CD14-positive monocyte (primary cell): ENCODE measurements at regions not wholly inside any gene's neighbourhood (a gene's known extent, or its start where the extent isn't known, plus 50 kb on each side); places are given as distances from the start of the nearest gene placed in this dataset.

Experiments
- DNase-seq, 3 donors: peaks; one replicate each; pipeline ENCODE4 v3.0.0-alpha.2; 2011 to 2022
- H2AFZ ChIP-seq: 2 replicates; pipeline ENCODE4 v1.6.0; 2012; ENCODE audit warnings: mild to moderate bottlenecking, low read depth, low read length, inconsistent platforms; ENCODE audit not compliant: insufficient read depth, poor library complexity, severe bottlenecking
- H3K27ac ChIP-seq, 2 donors: 1 replicate in 1 of 2; 2 replicates in 1 of 2; pipeline ENCODE4 v1.5.1; 2012 to 2013; ENCODE audit warnings: low read length in 2 of 2, control low read depth in 1 of 2, inconsistent platforms in 1 of 2, low read depth in 1 of 2, mild to moderate bottlenecking in 1 of 2
- H3K27me3 ChIP-seq, 2 donors: one replicate each; pipeline versions ENCODE4 v1.6.0 to v1.6.1; 2011 to 2013; ENCODE audit warnings: low read length in 2 of 2; ENCODE audit not compliant: control insufficient read depth in 2 of 2, insufficient read depth in 2 of 2
- H3K36me3 ChIP-seq, 2 donors: replicated peaks in 1 of 2; 1 replicate in 1 of 2; 2 replicates in 1 of 2; pipeline versions ENCODE4 v1.5.1 to v1.6.1; 2012 to 2013; ENCODE audit warnings: low read length in 2 of 2, control low read depth in 1 of 2, inconsistent platforms in 1 of 2, mild to moderate bottlenecking in 1 of 2; ENCODE audit not compliant: insufficient read depth in 2 of 2, control insufficient read depth in 1 of 2
- H3K4me1 ChIP-seq, 2 donors: 1 replicate in 1 of 2; 2 replicates in 1 of 2; pipeline versions ENCODE4 v1.5.1 to v1.6.1; 2012 to 2013; ENCODE audit warnings: low read length in 2 of 2, control low read depth in 1 of 2, inconsistent platforms in 1 of 2, mild to moderate bottlenecking in 1 of 2, moderate library complexity in 1 of 2; ENCODE audit not compliant: insufficient read depth in 2 of 2, control insufficient read depth in 1 of 2
- H3K4me2 ChIP-seq: replicated peaks from 2 replicates; pipeline ENCODE3; 2012; ENCODE audit warnings: low read length, moderate library complexity, mild to moderate bottlenecking; ENCODE audit not compliant: poor library complexity, severe bottlenecking; ENCODE audit errors: extremely low read depth
- H3K4me3 ChIP-seq, 3 experiments: fragments of 200-600 bp in 1 of 3; sonication (generic) in 1 of 3; replicated peaks in 1 of 3; 1 replicate in 2 of 3; 2 replicates in 1 of 3; pipeline ENCODE4 v1.5.1; 2011 to 2013; ENCODE audit warnings: low read length in 3 of 3, mild to moderate bottlenecking in 3 of 3, control low read depth in 2 of 3, low read depth in 2 of 3, inconsistent platforms in 1 of 3, moderate library complexity in 1 of 3
- H3K79me2 ChIP-seq: 2 replicates; pipeline ENCODE4 v1.6.0; 2012; ENCODE audit warnings: mild to moderate bottlenecking, control low read depth, inconsistent platforms, low read length, moderate library complexity; ENCODE audit not compliant: insufficient read depth
- H3K9ac ChIP-seq: 2 replicates; pipeline ENCODE4 v1.6.0; 2017; ENCODE audit warnings: low read length, mild to moderate bottlenecking; ENCODE audit not compliant: insufficient read depth, poor library complexity, severe bottlenecking
- H3K9me3 ChIP-seq, 2 donors: replicated peaks in 1 of 2; 1 replicate in 1 of 2; 2 replicates in 1 of 2; pipeline versions ENCODE4 v1.5.1 to v1.6.1; 2012 to 2013; ENCODE audit warnings: low read length in 2 of 2, control low read depth in 1 of 2; ENCODE audit not compliant: control insufficient read depth in 1 of 2, insufficient read depth in 1 of 2
- H4K20me1 ChIP-seq: 2 replicates; pipeline ENCODE4 v1.6.0; 2012; ENCODE audit warnings: mild to moderate bottlenecking, low read length, control low read depth, moderate library complexity; ENCODE audit not compliant: insufficient read depth
- H3K27ac Mint-ChIP-seq, 7 donors: one replicate each; pipeline ENCODE4 v1.8.0; 2020; ENCODE audit warnings: mild to moderate bottlenecking in 7 of 7, mixed read lengths in 7 of 7, moderate library complexity in 6 of 7, inconsistent platforms in 2 of 7
- H3K27me3 Mint-ChIP-seq, 3 donors: one replicate each; pipeline ENCODE4 v1.8.0; 2021 to 2022; ENCODE audit warnings: low read depth in 3 of 3, mild to moderate bottlenecking in 3 of 3, mixed read lengths in 3 of 3, moderate library complexity in 3 of 3, inconsistent platforms in 1 of 3
- H3K36me3 Mint-ChIP-seq, 2 donors: one replicate each; pipeline ENCODE4 v1.8.0; 2020; ENCODE audit warnings: mixed read lengths in 2 of 2, inconsistent platforms in 1 of 2, mild to moderate bottlenecking in 1 of 2
- H3K4me1 Mint-ChIP-seq: one replicate; pipeline ENCODE4 v1.8.0; 2020; ENCODE audit warnings: mild to moderate bottlenecking, mixed read lengths
- H3K4me3 Mint-ChIP-seq, 2 donors: one replicate each; pipeline ENCODE4 v1.8.0; 2020; ENCODE audit warnings: mild to moderate bottlenecking in 2 of 2, mixed read lengths in 2 of 2, moderate library complexity in 1 of 2
- H3K9me3 Mint-ChIP-seq, 7 donors: one replicate each; pipeline ENCODE4 v1.8.0; 2020 to 2022; ENCODE audit warnings: mixed read lengths in 7 of 7, mild to moderate bottlenecking in 6 of 7, moderate library complexity in 6 of 7, inconsistent platforms in 2 of 7
- CTCF ChIP-seq: fragments of 200-600 bp; IDR thresholded peaks from one replicate; pipeline ENCODE4 v1.8.0; 2022; ENCODE audit warnings: antibody characterized with exemption, mild to moderate bottlenecking
- WGBS: methylation state at CpG from one replicate; pipeline ENCODE4 v1.1.5; 2013; ENCODE audit warnings: missing lambda C conversion rate; ENCODE audit not compliant: insufficient coverage; 5-methylcytosine and 5-hydroxymethylcytosine counted together
- intact Hi-C, 2 donors: fragments of 100-400 bp; cut with micrococcal nuclease; formaldehyde crosslinking; loops; one replicate each; pipeline versions ENCODE4 v1.15.0 to v1.15.1; 2023

- no peak for DNase-seq
- no peak overlapping the region for H2AFZ ChIP-seq
- H3K4me1 Mint-ChIP-seq: no peaks in the 10 kb centered on the region
- no peaks in the 10 kb centered on the region for H3K4me1 ChIP-seq
- TF ChIP-seq CTCF: no peak
- H3K4me3 ChIP-seq: no peak overlapping the region
- no peak overlapping the region for H3K9ac ChIP-seq
- H3K27ac Mint-ChIP-seq: no peak overlapping the region
- H3K27ac ChIP-seq: no peak overlapping the region
- H3K27me3 ChIP-seq: no peaks in the 10 kb centered on the region
- H4K20me1 ChIP-seq: no peaks in the 10 kb centered on the region
- no peak overlapping the region for H3K4me2 ChIP-seq
- H3K79me2 ChIP-seq: no peaks in the 10 kb centered on the region
- peaks cover 0 to 6% (median 2%) of the 10 kb centered on the region in 7 donors for H3K9me3 Mint-ChIP-seq
- no peaks in the 10 kb centered on the region for H3K9me3 ChIP-seq
- H3K36me3 ChIP-seq: no peaks in the 10 kb centered on the region
- H3K36me3 Mint-ChIP-seq: no peaks in the 10 kb centered on the region
- H3K27me3 Mint-ChIP-seq: no peaks in the 10 kb centered on the region
- H3K4me3 Mint-ChIP-seq: no peak overlapping the region
- intact Hi-C loops: no loop called here
- WGBS: 89% methylated on average over 1 of the region's 1 CpG
Measured at GRCh38 chr5:6184481-6184880, 193.9 kb downstream of the MED10 start.

- no peaks in the 10 kb centered on the region for H3K36me3 ChIP-seq
- H3K27me3 ChIP-seq: no peaks in the 10 kb centered on the region
- no peak for DNase-seq
- Mint-ChIP-seq H3K36me3 (no peaks in the 10 kb centered on the region), H3K4me3 (no peak overlapping the region), H3K4me1 (no peaks in the 10 kb centered on the region), H3K27me3 (peaks cover 0 to 3% (median 0%) of the 10 kb centered on the region in 3 donors), H3K27ac (no peak overlapping the region), H3K9me3 (peaks cover 0 to 6% (median 2%) of the 10 kb centered on the region in 7 donors)
- H3K9ac ChIP-seq: no peak overlapping the region
- no peaks in the 10 kb centered on the region for H4K20me1 ChIP-seq
- intact Hi-C loops: no loop called here
- H3K27ac ChIP-seq: no peak overlapping the region
- H3K79me2 ChIP-seq: no peaks in the 10 kb centered on the region
- H2AFZ ChIP-seq: no peak overlapping the region
- WGBS: 87% methylated on average over 16 of the region's 17 CpGs
- no peaks in the 10 kb centered on the region for H3K9me3 ChIP-seq
- TF ChIP-seq CTCF: no peak
- H3K4me1 ChIP-seq: no peaks in the 10 kb centered on the region
- no peak overlapping the region for H3K4me3 ChIP-seq
- no peak overlapping the region for H3K4me2 ChIP-seq
Measured at GRCh38 chr5:6183391-6184390, 194.7 kb downstream of the MED10 start.
